ENCODE measurements at regions not wholly inside any gene's neighbourhood (a gene's known extent, or its start where the extent isn't known, plus 50 kb on each side); places are given as distances from the start of the nearest gene placed in this dataset.
A peak's percentile ranks its signal among the peaks of the same experiment; 100 is the strongest.
"Not testable (repeated sequence)": the region's sequence is repeated elsewhere in the genome, so short reads cannot be mapped to it uniquely, and the experiment has no call there.

DNA sequence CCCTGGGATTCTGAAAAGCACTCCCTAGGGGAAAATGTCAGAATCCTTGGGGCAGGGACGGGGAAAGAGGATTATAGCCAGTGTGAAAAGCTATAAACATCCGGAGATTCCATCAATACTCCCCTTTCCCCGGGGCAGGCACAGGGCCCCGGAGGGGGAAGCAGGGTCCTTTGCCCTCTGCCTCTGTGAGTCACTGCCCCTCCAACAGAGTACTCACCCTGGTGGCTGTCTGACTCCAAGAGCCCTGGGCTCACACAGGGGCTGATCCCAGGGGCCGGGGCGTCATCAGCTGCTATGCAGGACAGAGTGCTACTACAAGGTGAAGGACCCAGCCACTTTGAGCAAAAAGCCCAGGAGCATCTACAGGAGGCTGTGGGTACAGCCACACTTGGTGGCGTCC is 133.0 kb upstream of the PRR20G start:
- DNase-seq, result no peak
- Mint-ChIP-seq H3K36me3 (no peaks in the 10 kb centered on the region), H3K27ac (no peak overlapping the region), H3K4me1 (no peaks in the 10 kb centered on the region), H3K4me3 (no peak overlapping the region), H3K27me3 (peaks cover 20 to 75% (median 72%) of the 10 kb centered on the region in 3 donors), H3K9me3 (peaks cover 0 to 2% (median 0%) of the 10 kb centered on the region in 7 donors)
- ATAC-seq (ENCODE audit: low read depth in 2 of 2), result no peak

DNA sequence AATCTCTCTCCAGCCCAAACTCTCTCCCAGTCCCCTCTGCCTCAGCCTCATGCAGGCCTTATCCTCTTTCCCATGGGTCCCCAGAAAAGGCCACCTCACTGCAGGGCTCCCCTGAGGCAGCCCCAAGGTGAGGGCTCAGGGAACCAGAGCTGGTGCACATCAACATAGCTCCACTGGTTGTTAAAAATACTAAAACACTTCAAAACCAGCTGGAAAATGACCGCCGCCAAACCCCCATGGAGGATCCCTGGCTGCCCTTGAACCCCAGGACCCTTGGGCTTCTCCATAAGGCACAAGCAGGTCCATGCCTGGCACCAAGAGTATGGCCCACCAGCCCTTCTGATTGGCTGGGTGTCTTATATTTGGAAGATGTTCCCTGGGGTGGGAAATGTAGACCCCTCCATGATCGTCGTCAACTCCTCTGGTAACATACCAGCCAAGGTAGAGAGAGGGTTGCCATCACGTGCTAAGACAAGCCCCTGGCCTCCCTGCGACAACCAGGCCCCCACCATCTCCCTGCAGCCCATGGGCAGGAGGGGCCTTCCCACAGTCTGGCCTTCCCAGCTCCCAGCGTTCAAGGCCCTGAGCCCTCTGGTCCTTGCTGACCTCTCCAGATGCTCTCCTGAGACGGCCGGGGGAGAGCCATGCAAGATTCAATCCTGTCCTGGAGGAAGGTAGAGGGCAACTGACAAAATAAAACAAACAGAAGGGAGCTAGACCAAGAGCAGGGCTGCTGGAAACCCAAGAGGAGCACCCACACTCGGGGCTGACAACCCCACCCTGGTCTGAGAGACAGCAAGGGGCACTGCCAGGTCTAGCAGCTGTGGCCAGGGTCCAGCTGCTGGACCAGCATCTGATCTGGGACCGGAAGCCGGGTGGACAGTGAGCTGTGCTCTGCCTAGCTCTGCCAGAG is 132.1 kb upstream of the PRR20G start:
- Mint-ChIP-seq H3K36me3 (no peaks in the 10 kb centered on the region), H3K4me3 (no peak overlapping the region), H3K4me1 (no peaks in the 10 kb centered on the region), H3K27ac (peak overlapping the region in 1 of 6 donors; percentile 40), H3K27me3 (peaks cover 25 to 73% (median 69%) of the 10 kb centered on the region in 3 donors), H3K9me3 (peaks cover 0 to 5% (median 3%) of the 10 kb centered on the region in 7 donors)
- no peak for DNase-seq
- no peak for ATAC-seq (ENCODE audit: low read depth in 2 of 2)

DNA sequence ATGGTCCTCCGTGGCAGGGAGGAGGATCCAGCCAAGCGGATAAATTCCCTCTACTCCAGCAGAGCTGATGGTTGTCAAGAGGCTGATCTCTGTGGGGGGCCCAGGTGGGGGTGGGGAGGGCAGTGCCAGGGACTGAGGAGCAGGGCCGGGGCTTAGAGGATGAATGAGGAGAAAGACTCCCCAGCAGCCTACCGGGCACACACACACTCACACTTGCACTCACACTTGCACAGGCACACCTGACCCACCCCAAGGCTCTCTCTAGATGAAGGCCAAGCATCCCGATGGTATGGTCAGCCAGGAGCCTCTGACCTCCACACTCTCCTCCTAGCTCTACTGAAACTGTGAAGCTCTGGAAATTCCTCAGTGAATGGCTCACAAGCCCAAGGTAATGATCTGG is 131.3 kb upstream of the PRR20G start:
- Mint-ChIP-seq H3K4me3 (no peak overlapping the region), H3K36me3 (no peaks in the 10 kb centered on the region), H3K9me3 (peaks cover 0 to 7% (median 3%) of the 10 kb centered on the region in 7 donors), H3K27me3 (peaks cover 25 to 73% (median 62%) of the 10 kb centered on the region in 3 donors), H3K27ac (no peak overlapping the region), H3K4me1 (no peaks in the 10 kb centered on the region)
- DNase-seq (no peak), ATAC-seq (ENCODE audit: low read depth in 2 of 2) (no peak)

DNA sequence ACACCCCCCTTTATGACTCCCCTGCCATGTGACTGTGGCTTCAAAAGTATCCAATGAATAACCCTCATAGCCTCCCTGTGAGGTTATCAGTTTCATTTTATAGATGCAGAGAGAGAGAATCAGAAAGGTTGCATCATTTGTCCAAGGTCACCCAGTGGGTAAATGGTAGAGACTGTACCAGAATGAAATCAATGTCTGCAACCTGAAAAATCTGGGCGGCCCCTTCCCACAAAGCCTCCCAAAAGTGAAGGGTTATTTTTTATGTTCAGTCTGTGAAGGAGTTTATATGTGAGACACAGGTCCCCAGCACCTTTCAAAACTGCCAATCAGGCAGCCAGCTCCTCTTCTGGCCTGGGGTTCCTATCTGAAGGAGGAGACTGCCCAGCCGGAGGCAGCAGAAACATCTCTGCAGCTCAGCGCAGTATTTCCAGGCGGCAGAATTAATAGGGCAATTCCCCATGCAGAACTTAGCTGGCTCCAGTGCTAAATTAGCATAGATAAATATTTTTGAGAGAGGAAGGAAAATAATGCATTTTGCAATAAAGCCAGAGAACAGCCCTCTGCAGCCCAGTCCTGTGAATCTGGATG is 130.8 kb upstream of the PRR20G start:
- no peak overlapping the region for H3K4me3 Mint-ChIP-seq
- no peaks in the 10 kb centered on the region for H3K4me1 Mint-ChIP-seq
- peaks cover 25 to 75% (median 60%) of the 10 kb centered on the region in 3 donors for H3K27me3 Mint-ChIP-seq
- ATAC-seq (ENCODE audit: low read depth in 2 of 2) (no peak), DNase-seq (no peak)
- peaks cover 0 to 7% (median 3%) of the 10 kb centered on the region in 7 donors for H3K9me3 Mint-ChIP-seq
- H3K36me3 Mint-ChIP-seq, result no peaks in the 10 kb centered on the region
- H3K27ac Mint-ChIP-seq, result peak overlapping the region in 1 of 6 donors; percentile 9

DNA sequence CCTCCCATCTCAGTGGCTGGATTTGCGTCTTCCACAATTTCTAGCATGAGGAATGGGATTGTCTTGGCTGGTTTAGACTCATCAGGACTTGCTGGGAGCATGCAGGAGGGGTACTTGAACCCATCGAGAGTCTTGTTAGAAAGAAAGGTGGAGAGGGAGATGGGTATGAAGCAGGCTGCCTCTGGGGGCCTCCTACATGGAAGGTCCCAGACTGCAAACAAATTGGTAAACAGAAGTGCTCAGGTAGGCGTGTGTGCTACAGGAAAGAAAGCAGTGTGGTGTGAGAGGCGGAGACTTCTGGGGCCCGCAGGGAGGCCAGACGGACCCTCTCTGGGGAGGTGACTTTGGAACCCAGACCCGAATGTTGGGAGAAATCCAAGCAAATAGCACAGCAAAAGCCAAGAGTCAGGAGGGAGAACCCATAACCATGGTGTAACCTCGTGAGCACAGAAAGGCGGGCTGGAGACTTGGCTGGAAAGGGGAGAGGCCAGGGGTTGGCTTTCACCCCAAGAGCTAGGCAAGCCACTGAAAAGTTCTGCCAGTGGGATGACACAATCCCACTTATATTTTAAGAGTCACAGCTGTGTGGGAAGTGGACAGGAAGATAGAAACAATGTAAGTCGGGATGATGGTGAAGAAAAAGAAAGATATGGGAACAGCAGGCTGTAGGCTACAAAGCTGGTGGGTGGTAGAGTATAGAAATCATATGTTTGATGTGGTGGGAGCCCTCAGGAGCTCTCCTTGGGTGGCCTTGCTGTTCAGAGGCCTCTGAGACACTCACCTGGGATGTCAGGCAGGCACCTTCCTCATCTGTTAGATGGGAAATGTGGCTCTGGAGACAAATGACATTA is 130.1 kb upstream of the PRR20G start:
- Mint-ChIP-seq H3K9me3 (peaks cover 0 to 7% (median 3%) of the 10 kb centered on the region in 7 donors), H3K27me3 (peaks cover 29 to 75% (median 61%) of the 10 kb centered on the region in 3 donors), H3K36me3 (no peaks in the 10 kb centered on the region), H3K4me3 (no peak overlapping the region), H3K27ac (peak overlapping the region in 1 of 6 donors; percentile 38), H3K4me1 (no peaks in the 10 kb centered on the region)
- ATAC-seq (ENCODE audit: low read depth in 2 of 2) (no peak), DNase-seq (no peak)

DNA sequence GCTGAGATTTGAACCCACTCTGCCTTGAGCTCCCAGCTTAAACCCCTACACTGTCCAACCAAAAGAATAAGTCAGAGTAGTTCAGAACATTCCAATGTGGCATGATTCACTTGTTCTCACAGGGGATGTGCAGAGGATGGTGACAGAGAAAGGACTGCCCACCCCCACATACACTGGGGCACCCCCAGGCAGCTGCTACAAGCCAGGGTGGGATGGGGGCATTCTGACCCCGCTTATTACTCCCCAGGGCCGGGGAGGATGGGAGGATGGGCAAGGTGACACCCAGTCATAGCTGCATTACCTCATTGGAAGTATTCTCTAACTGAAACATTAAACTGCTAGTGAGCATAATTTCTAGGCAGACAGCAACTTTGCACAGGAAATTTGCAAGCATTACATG is 126.0 kb upstream of the PRR20G start:
- DNase-seq (no peak), ATAC-seq (ENCODE audit: low read depth in 2 of 2) (no peak)
- H3K27me3 Mint-ChIP-seq, result peaks cover 20 to 74% (median 67%) of the 10 kb centered on the region in 3 donors
- H3K9me3 Mint-ChIP-seq, result peaks cover 0 to 7% (median 3%) of the 10 kb centered on the region in 7 donors
- H3K36me3 Mint-ChIP-seq, result no peaks in the 10 kb centered on the region
- H3K27ac Mint-ChIP-seq, result no peak overlapping the region
- no peaks in the 10 kb centered on the region for H3K4me1 Mint-ChIP-seq
- no peak overlapping the region for H3K4me3 Mint-ChIP-seq

DNA sequence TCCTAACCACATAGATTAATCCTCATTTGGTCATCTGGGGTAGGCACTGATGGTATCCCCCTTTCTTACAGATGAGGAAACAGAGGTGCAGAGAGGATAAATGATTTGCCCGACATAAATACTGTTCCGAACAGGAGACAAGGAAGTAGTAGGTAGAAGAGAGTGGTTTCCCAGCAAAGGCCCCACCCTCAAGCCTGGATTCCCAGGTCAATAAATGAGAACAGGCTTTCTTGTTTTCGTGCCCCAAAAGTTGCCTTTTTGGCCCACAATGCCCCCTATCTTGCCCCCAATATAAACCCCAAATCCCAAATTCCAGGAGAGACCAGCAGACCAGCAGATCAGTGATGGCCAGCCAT is 125.5 kb upstream of the PRR20G start:
- H3K27me3 Mint-ChIP-seq, result peaks cover 20 to 69% (median 61%) of the 10 kb centered on the region in 3 donors
- no peak overlapping the region for H3K4me3 Mint-ChIP-seq
- DNase-seq (no peak), ATAC-seq (ENCODE audit: low read depth in 2 of 2) (no peak)
- H3K4me1 Mint-ChIP-seq, result no peaks in the 10 kb centered on the region
- no peaks in the 10 kb centered on the region for H3K36me3 Mint-ChIP-seq
- H3K27ac Mint-ChIP-seq, result no peak overlapping the region
- H3K9me3 Mint-ChIP-seq, result peaks cover 0 to 7% (median 3%) of the 10 kb centered on the region in 7 donors

DNA sequence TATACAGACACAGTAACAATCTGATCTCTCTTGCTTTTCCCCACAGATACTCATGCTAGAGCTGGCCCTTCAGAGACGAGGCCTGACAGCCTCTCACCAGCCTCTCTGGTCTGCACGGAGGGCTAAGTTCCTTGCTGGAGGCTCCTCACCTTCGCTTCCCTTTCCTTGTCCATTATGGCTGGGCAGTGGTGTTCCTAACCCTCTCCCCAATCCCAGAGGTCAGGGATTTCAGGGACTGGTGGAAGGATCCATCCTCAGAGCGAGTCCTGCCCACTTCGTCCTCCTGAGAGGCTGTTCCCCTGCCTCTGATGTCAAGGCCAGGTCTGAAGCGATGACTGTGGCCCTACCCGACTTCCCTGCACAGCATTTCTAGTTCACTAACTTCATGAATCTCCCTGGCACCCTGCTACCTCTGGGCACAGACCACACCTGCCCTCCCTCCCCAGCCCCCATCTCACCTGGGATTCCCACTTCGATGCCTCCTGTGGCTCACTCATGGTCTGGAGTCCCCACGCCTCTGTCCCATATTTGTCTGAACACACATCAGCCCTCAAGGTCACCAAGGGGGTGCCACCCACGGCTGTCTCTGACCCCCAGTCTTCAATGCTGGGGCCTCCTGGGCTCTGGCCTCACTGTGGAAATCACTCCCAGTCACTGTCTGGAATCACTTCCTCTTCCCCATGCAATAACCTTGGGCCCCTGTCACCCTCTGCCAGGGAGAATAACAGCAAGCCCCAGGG is 124.9 kb upstream of the PRR20G start:
- peaks cover 0 to 5% (median 3%) of the 10 kb centered on the region in 7 donors for H3K9me3 Mint-ChIP-seq
- H3K4me3 Mint-ChIP-seq, result no peak overlapping the region
- H3K27me3 Mint-ChIP-seq, result peaks cover 20 to 69% (median 59%) of the 10 kb centered on the region in 3 donors
- DNase-seq (no peak), ATAC-seq (ENCODE audit: low read depth in 2 of 2) (no peak)
- no peaks in the 10 kb centered on the region for H3K4me1 Mint-ChIP-seq
- H3K27ac Mint-ChIP-seq, result no peak overlapping the region
- H3K36me3 Mint-ChIP-seq, result no peaks in the 10 kb centered on the region

DNA sequence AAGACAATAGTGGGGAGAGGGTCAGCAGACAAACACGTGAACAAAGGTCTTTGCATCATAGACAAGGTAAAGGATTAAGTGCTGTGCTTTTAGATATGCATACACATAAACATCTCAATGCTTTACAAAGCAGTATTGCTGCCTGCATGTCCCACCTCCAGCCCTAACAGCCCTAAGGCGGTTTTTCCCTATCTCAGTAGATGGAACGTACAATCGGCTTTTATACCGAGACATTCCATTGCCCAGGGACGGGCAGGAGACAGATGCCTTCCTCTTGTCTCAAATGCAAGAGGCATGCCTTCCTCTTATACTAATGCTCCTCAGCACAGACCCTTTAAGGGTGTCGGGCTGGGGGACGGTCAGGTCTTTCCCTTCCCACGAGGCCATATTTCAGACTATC is 124.0 kb upstream of the PRR20G start:
- H3K27ac Mint-ChIP-seq; DNase-seq; H3K4me3 Mint-ChIP-seq; H3K36me3 Mint-ChIP-seq; H3K9me3 Mint-ChIP-seq; ATAC-seq (ENCODE audit: low read depth in 2 of 2); H3K4me1 Mint-ChIP-seq: not testable (repeated sequence)
- H3K27me3 Mint-ChIP-seq, result peaks cover 12 to 66% (median 53%) of the 10 kb centered on the region in 3 donors

DNA sequence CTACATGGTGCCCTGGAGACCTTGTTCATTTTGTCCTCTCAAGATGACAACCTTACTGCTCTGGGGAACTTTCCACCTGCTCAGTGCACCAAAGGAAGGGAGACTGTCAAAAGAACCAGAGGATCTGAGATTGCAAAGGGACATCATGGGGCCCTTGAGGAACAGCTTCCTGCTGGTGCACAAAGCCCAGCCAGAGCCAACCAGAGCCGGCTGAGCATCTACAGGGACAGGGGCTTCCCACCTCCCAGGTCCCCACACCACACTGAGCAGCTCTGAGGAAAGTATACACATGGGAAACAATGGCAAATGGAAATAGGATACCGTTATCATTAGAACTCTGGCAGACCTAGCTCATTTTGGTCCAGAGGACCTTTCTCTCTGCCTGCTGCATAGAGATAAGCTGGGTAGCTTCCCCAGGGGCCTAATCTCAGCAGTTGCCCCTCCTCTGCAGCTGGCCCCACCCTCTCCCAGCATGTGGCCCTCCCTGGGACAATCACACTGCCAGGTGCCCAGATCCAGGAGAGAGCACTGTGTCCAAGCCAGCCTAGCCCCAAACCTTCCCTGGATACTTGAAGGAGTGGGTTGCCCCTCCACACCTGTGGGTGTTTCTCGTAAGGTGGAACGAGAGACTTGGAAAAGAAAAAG is 123.4 kb upstream of the PRR20G start:
- H3K27me3 Mint-ChIP-seq, result peaks cover 9 to 62% (median 49%) of the 10 kb centered on the region in 3 donors
- H3K9me3 Mint-ChIP-seq, result peaks cover 0 to 5% (median 3%) of the 10 kb centered on the region in 7 donors
- ATAC-seq (ENCODE audit: low read depth in 2 of 2) (no peak), DNase-seq (no peak)
- peak overlapping the region in 1 of 8 donors; percentile 51 for H3K4me3 Mint-ChIP-seq
- H3K4me1 Mint-ChIP-seq, result no peaks in the 10 kb centered on the region
- no peak overlapping the region for H3K27ac Mint-ChIP-seq
- H3K36me3 Mint-ChIP-seq, result no peaks in the 10 kb centered on the region

DNA sequence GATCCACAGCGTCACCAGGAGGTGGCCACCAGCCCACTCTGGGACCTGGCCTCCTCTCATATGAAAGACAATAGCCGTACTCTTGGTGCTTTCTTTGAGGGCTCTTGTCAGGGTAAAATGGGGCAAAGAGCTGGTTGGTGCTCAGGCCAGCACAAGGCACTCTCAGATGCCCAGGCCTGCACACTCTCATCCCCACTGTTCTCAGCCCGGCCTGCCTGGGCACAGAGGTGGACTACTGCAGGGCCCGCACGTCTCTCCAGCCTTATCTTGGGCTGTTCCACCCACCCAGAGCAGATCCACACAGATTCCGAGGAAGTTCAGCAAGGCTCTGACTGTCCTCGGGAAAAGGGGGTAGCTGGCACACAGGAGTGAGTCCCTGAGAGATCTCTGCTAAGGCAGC is 122.8 kb upstream of the PRR20G start:
- peaks cover 0 to 5% (median 3%) of the 10 kb centered on the region in 7 donors for H3K9me3 Mint-ChIP-seq
- no peak overlapping the region for H3K4me3 Mint-ChIP-seq
- H3K36me3 Mint-ChIP-seq, result no peaks in the 10 kb centered on the region
- H3K4me1 Mint-ChIP-seq, result no peaks in the 10 kb centered on the region
- no peak for DNase-seq
- H3K27ac Mint-ChIP-seq, result no peak overlapping the region
- peaks cover 9 to 63% (median 52%) of the 10 kb centered on the region in 3 donors for H3K27me3 Mint-ChIP-seq
- no peak for ATAC-seq (ENCODE audit: low read depth in 2 of 2)

DNA sequence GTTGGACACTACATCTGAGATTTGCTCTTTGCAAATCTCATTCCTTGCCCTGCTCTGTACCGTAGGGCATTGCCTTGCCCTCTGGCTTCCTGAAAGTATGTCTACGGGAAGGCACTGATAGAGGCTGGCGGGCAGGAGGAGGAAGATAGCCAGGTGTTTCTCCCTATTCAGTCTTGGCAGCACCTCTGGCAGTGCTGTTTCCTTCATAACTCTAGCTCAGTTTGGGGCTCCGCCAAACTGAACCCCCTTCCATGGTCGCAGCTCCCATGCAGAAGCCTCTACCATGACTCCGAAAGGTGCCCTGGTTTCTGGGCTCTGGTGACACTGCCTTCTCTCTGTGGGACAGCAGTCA is 122.3 kb upstream of the PRR20G start:
- ATAC-seq (ENCODE audit: low read depth in 2 of 2) (no peak), DNase-seq (no peak)
- no peak overlapping the region for H3K4me3 Mint-ChIP-seq
- peaks cover 6 to 64% (median 54%) of the 10 kb centered on the region in 3 donors for H3K27me3 Mint-ChIP-seq
- H3K9me3 Mint-ChIP-seq, result peaks cover 0 to 3% (median under 1%) of the 10 kb centered on the region in 7 donors
- no peak overlapping the region for H3K27ac Mint-ChIP-seq
- H3K4me1 Mint-ChIP-seq, result no peaks in the 10 kb centered on the region
- no peaks in the 10 kb centered on the region for H3K36me3 Mint-ChIP-seq

Data from naive B cell (primary cell).